ENCODE measurements at regions not wholly inside any gene's neighbourhood (a gene's known extent, or its start where the extent isn't known, plus 50 kb on each side); places are given as distances from the start of the nearest gene placed in this dataset.

DNA sequence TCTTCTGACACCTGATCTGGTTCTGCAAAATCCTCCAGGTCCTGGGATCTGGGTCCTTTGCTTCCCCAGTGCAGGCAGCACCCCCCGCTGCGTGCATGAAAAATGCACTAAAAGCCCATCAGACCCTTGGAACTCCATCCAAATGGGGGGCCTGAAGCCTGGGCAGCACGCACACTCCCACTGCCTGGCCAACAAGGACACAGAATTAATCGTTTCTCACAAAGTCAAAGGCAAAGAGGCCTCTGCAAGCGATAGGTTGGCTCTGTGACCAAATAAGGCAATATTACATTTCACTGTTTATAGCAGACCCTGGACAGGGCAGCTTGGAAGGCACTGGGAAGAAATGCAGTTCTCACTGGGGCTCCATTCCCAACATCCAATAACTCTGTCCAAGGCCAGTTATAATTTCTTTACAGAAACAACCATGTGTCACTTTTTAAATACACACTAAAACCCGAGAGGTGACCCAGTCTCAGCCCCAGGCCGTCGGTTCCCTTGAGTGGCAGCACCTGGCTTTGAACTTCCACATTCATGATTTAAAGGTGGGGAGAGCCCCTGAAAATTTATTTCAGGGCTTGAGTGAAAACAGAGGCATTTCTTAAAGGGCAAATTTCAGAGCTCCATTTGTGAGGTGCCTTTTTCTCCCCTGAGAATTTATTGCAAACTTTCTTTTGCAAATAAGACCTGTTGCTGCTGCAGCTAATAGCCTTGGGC, 114.4 kb upstream of the ANO1 start:
- peak; percentile 68 for DNase-seq
- no peaks in the 10 kb centered on the region for H3K27me3 ChIP-seq (ENCODE audit: control insufficient read depth, insufficient read depth, low read length)
- H3K4me3 ChIP-seq (ENCODE audit: insufficient read depth, low read depth, low read length), result no peak overlapping the region
- H3K36me3 ChIP-seq (replicated peaks; ENCODE audit: control insufficient read depth, insufficient read depth, low read length), result no peaks in the 10 kb centered on the region

DNA sequence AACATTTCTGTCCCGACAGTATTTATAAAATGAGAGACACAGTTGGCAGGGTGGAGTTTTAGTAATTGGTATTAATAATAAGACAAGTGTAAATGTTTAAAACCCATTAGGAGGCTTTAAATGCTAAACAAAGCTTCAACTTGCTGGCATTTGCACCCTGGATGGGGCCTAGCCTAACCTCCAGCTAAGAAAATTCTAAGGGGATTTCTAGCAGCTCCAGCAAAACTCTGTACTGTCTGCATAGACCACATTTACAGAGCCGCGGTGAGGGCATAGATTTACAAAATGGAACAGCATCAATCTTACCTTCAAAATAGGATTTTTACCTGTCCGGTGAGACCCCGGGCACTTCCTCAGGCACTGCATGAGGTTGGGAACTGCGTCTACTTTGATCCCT, 113.9 kb upstream of the ANO1 start:
- H3K27me3 ChIP-seq (ENCODE audit: control insufficient read depth, insufficient read depth, low read length), result no peaks in the 10 kb centered on the region
- no peak for DNase-seq
- H3K4me3 ChIP-seq (ENCODE audit: insufficient read depth, low read depth, low read length), result no peak overlapping the region
- H3K36me3 ChIP-seq (replicated peaks; ENCODE audit: control insufficient read depth, insufficient read depth, low read length), result no peaks in the 10 kb centered on the region

DNA sequence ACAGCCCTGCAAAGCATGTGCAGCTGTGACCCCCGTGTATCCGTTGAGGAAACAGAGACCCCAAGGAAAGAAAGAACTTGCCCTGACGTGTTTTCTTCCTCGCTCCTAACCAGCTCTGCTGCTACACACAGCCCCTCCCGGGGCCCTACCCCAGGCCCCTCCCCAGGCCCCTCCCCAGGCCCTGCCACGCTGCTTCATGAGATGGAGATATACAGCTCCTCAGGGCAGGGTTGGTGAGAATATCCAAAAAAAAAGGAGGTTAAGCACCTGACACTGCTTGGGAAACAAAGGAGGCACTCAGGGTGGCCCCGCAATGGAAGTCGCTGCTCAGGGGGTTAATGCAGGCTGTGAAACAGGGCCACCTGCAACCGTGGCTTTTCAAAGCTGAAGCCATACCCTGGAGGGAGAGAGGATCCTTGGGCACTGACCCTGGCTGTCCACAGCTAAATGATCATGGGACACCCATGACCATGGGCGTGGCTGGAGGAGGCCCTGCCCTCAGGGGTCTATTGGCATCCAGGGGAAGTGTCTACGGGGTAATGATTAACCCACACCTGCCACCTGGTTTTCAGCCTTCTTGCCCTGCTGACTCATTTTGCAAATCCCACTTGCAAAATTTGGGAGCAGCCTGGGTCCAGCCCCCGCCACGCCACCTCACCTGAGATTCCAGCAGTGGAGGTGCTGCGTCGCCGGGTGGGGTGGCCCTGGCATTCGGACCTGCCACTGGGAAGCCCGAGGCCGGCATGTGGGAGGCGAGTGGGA, 112.1 kb upstream of the ANO1 start:
- DNase-seq, result peak; percentile 69
- Histone ChIP-seq H3K36me3 (replicated peaks; ENCODE audit: control insufficient read depth, insufficient read depth, low read length) (no peaks in the 10 kb centered on the region), H3K27me3 (ENCODE audit: control insufficient read depth, insufficient read depth, low read length) (no peaks in the 10 kb centered on the region), H3K4me3 (ENCODE audit: insufficient read depth, low read depth, low read length) (no peak overlapping the region)

DNA sequence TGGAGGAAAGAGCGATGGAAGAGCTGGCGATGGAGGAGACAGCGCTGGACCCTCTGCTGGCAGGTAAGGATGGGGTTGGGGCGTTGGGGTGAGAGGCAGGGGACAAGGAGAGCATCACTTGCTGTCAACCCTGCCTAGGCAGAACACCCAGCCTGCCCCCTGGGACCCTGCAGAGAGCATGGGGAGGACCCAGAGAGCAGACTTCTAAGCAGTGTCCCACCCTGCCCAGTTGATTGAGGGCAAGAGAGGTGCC, 111.6 kb upstream of the ANO1 start:
- H3K27me3 ChIP-seq (ENCODE audit: control insufficient read depth, insufficient read depth, low read length), result no peaks in the 10 kb centered on the region
- DNase-seq, result no peak
- no peaks in the 10 kb centered on the region for H3K36me3 ChIP-seq (replicated peaks; ENCODE audit: control insufficient read depth, insufficient read depth, low read length)
- H3K4me3 ChIP-seq (ENCODE audit: insufficient read depth, low read depth, low read length), result no peak overlapping the region

DNA sequence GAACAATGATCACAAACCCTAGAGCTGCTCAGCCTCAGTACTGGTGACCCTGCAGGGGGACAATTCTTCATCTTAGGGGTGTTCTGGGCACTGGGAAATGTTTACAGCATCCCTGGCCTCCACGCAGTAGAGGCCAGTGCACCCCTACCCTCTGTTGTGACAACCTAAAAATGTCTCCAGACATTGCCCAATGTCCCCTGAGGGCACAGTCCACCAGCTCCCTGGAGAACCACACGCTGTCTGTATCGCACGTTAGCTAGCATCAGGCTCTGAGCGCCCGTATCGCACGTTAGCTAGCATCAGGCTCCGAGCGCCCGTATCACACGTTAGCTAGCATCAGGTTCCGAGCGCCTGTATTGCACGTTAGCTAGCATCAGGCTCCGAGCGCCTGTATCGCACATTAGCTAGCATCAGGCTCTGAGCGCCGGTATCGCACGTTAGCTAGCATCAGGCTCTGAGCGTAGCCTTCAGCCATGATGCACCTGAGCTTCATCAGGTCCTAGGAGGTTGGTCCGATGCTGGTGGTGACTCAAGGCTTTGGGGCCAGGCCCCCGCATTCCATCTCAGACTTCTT, 111.1 kb upstream of the ANO1 start:
- no peak overlapping the region for H3K4me3 ChIP-seq (ENCODE audit: insufficient read depth, low read depth, low read length)
- no peaks in the 10 kb centered on the region for H3K36me3 ChIP-seq (replicated peaks; ENCODE audit: control insufficient read depth, insufficient read depth, low read length)
- DNase-seq, result no peak
- H3K27me3 ChIP-seq (ENCODE audit: control insufficient read depth, insufficient read depth, low read length), result no peaks in the 10 kb centered on the region

DNA sequence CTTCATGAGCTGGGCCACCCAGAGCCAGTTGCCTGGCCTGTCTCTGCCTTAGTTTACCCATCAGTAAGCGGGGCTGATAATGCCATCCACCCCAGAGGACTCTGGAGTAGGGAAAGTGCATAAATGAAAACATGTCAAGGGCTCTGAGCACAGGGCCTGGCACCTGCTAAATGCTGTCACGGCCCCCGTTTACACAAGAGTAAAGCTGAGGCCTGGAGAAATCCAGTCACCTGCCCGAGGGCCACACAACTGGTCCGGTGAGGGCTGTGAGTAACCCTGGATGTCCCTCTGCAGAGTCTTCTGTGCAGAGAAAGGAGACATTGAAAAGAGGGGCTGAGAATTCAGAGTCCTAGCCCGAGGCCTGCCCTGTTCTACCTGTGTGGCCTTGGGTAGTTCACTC, 110.6 kb upstream of the ANO1 start:
- Histone ChIP-seq H3K36me3 (replicated peaks; ENCODE audit: control insufficient read depth, insufficient read depth, low read length) (no peaks in the 10 kb centered on the region), H3K27me3 (ENCODE audit: control insufficient read depth, insufficient read depth, low read length) (no peaks in the 10 kb centered on the region), H3K4me3 (ENCODE audit: insufficient read depth, low read depth, low read length) (no peak overlapping the region)
- no peak for DNase-seq

DNA sequence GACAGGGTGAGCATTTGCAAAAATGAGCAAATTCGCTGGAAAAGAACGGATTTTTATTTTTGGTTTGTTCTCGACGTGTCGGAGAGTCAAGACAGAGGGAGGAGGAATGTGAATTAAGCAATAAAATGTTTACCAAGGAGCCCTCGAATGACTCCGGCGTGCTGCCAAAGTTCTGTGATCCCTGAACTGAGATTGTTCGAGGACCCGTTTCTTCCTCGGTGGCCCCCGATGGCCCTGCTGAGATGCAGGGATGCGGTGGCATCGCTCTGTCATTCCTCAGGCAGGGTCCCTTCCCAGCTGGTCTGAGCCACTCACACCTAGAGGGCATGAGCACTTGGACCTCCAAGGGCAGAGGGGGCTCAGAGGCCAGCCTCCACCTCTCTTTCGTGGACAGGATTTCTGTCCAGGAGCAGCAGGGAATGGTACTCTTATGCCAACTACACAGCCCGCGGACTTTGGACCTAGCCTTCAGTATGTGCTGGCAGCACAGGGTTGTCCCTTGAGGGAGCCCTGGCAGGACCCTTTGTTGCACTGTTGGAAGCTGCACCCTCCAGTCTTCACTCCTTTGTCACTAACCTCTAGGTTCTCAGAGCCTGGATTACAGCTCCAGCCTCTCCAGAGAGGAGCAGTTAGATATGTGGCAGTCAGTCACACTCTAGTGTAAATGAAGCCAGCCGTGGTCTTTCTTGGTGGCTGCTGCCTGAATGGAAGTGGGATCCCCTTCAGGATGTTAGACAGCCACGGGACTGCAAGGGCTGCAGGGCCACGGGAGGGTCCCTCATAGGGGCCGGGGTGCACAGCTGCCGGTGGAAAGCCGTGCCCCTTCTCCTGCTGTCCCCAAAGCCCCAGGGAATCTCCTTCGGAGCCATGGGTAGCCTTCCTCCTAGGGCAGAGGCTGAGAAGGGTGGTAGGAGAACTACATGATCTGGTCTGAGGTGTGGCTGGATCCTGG, 109.4 kb upstream of the ANO1 start:
- Histone ChIP-seq H3K27me3 (ENCODE audit: control insufficient read depth, insufficient read depth, low read length) (no peaks in the 10 kb centered on the region), H3K4me3 (ENCODE audit: insufficient read depth, low read depth, low read length) (no peak overlapping the region), H3K36me3 (replicated peaks; ENCODE audit: control insufficient read depth, insufficient read depth, low read length) (no peaks in the 10 kb centered on the region)
- DNase-seq, result no peak

DNA sequence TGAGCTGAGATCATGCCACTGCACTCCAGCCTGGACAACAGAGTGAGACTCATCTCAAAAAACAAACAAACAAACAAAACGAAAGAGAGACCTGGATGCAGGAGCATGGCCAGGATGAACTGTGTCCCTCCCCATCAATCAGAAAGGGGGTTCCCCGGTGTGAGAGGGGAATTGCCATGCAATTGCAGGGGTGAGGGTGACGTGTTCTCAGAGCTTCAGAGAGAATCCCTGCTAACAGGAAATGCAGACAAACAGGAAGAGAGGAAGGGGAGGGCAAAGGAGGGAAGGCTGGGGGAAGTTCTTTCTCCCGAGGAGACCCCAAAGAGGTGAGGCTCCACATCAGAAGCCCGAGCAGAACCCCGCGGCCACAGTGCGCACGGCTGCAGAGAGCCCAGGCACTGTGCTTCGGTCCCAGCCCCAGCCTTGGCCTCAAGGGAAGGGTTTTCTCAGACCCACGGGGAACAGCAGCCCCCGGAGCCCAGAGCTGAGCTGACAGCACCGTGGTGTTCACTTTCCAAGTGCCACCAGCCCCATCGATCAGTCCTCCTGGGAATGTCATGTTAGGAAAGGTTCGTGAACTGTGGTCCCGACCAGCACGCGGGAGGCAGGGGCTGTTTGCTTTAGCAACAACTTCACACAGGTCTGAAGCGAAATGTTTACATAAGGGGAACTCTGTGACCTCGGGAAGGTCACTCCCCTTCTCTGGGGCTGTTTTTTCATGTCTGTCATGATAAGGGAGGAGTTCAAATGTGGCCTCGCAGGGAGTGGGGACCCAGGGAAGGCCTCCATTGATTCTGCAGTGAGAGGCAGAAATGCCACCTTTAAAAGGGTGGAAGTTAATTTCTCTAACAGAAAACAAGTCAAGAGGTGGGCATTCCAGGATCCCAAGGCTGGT, 108.0 kb upstream of the ANO1 start:
- H3K27me3 ChIP-seq (ENCODE audit: control insufficient read depth, insufficient read depth, low read length), result no peaks in the 10 kb centered on the region
- no peak overlapping the region for H3K4me3 ChIP-seq (ENCODE audit: insufficient read depth, low read depth, low read length)
- no peaks in the 10 kb centered on the region for H3K36me3 ChIP-seq (replicated peaks; ENCODE audit: control insufficient read depth, insufficient read depth, low read length)
- no peak for DNase-seq

DNA sequence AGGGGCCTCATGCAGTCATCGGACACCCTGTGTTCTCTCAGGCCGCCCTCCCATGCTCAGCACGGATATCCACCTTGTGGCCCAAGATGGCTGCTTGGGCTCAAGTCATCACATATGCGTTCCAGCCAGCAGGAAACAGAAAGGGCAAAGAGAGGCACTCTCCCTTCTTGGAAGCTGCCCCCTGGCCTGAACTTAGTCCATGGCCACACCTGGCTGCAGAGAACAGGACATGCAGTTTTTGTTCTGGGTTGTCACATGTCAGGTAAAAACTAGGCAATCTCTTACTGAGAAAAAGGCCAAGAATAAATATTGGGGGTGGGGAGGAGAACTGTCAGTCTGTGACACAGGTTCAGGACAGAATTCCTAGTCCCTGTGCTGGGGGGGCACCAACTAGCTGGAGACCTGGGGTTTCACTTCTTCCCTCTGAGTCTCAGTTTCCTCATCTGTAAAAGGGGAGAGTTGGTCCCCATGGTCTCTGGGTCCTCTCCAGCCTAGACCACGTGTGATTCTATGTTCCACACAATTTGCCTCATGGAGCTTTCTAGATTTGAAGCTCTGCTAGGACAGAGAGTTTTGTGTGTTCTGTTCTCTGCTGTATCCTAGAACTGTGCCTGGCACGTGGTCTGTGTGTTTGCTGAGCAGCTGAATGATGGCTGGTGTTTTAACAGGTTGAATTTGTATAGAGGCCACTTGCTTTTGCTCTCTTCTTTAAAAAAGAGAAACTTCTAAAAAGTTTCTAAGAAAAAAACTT, 107.2 kb upstream of the ANO1 start:
- DNase-seq, result no peak
- no peaks in the 10 kb centered on the region for H3K36me3 ChIP-seq (replicated peaks; ENCODE audit: control insufficient read depth, insufficient read depth, low read length)
- no peak overlapping the region for H3K4me3 ChIP-seq (ENCODE audit: insufficient read depth, low read depth, low read length)
- H3K27me3 ChIP-seq (ENCODE audit: control insufficient read depth, insufficient read depth, low read length), result no peaks in the 10 kb centered on the region

DNA sequence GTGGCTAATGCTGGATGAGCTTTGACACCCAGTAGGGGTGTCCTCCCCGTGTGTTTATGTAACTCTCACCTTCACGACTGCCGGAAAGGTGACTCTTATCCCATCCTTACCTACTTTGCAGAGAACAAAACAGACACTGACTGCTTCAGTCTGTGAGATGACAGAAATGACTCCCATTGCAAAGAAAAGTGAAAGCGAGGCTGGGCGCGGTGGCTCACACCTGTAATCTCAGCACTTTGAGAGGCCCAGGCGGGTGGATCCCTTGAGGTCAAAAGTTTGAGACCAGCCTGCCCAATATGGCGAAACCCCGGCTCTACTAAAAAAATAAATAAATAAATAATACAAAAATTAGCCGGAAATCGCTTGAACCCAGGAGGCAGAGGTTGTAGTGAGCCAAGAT, 106.4 kb upstream of the ANO1 start:
- DNase-seq, result no peak
- no peaks in the 10 kb centered on the region for H3K36me3 ChIP-seq (replicated peaks; ENCODE audit: control insufficient read depth, insufficient read depth, low read length)
- no peaks in the 10 kb centered on the region for H3K27me3 ChIP-seq (ENCODE audit: control insufficient read depth, insufficient read depth, low read length)
- H3K4me3 ChIP-seq (ENCODE audit: insufficient read depth, low read depth, low read length), result no peak overlapping the region

DNA sequence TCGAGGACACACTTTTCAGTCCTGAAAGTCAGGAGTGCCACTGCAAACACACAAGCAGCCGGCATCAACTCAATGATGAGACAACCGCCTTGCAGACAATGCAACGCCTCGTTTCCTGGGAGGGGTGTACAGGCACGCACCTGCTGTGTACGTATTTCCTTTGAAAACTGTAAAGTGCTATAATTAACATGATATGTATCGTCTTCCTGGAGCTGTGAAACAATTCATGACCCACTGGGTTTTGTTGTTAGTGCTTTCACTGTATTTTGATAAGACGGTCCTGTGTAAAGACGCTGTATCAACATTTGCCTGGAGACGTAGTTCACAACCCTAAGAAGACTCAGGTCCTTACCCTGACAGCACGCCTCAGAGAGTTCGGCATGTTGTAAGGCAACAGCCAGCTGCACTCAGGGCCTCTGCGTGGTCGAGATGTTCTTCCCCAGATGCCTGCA, 105.7 kb upstream of the ANO1 start:
- no peaks in the 10 kb centered on the region for H3K36me3 ChIP-seq (replicated peaks; ENCODE audit: control insufficient read depth, insufficient read depth, low read length)
- H3K4me3 ChIP-seq (ENCODE audit: insufficient read depth, low read depth, low read length), result no peak overlapping the region
- no peak for DNase-seq
- H3K27me3 ChIP-seq (ENCODE audit: control insufficient read depth, insufficient read depth, low read length), result no peaks in the 10 kb centered on the region

DNA sequence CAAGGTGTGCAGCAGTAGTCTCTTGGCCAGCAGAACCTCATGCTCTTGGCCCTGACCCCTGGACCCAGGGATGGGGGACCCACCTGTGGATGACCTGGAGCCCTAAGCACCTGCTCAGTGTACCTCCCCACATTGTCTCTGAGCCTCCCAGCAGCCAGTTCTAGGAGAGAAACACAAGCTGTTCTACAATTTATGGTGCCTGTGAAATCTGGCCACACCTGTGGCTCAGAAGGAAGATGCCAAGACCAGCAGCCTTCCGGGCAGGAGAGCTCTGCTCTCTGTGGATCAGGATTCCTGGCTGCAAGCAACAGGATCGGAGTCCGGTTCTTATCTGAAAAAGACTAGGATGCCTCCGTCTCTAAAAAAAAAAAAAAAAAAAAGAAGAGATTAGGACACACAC, 103.6 kb upstream of the ANO1 start:
- no peaks in the 10 kb centered on the region for H3K36me3 ChIP-seq (replicated peaks; ENCODE audit: control insufficient read depth, insufficient read depth, low read length)
- H3K4me3 ChIP-seq (ENCODE audit: insufficient read depth, low read depth, low read length), result no peak overlapping the region
- DNase-seq, result no peak
- H3K27me3 ChIP-seq (ENCODE audit: control insufficient read depth, insufficient read depth, low read length), result no peaks in the 10 kb centered on the region; the same call in 1 of the 2 replicates

DNA sequence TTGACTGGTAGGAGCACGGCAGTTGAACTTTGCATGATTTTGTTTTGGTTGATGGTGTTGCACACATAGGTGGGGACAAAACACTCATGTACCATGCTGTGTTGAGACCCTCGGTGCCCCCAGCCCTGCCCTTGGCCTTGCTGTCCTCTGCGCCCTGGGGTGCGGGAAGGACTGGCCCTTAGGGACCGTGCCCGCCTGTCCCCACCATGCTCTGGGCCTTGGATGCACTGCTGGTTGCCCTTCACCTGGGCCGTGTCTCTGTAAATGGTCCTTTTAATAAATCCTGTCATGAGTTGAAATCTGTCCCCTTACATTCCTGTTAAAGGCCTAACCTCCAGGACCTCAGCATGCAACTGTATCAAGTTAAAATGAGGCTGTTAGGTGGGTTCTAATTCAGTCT, 102.3 kb upstream of the ANO1 start:
- H3K36me3 ChIP-seq (replicated peaks; ENCODE audit: control insufficient read depth, insufficient read depth, low read length), result no peaks in the 10 kb centered on the region
- DNase-seq, result no peak
- H3K27me3 ChIP-seq (ENCODE audit: control insufficient read depth, insufficient read depth, low read length), result no peaks in the 10 kb centered on the region; the same call in 1 of the 2 replicates
- no peak overlapping the region for H3K4me3 ChIP-seq (ENCODE audit: insufficient read depth, low read depth, low read length)
